OCI-LY1 (cell line): ENCODE measurements at regions not wholly inside any gene's neighbourhood (a gene's known extent, or its start where the extent isn't known, plus 50 kb on each side); places are given as distances from the start of the nearest gene placed in this dataset.

Source experiments
- CTCF ChIP-seq: fragments of 200-600 bp; sonication (generic), shearing (Covaris generic); IDR thresholded peaks from 2 replicates; pipeline ENCODE4 v1.5.1; 2017; ENCODE audit warnings: mild to moderate bottlenecking, antibody characterized with exemption, low read length, moderate library complexity, mixed read lengths
- EZH2 ChIP-seq: fragments of 200-600 bp; sonication (generic), shearing (Covaris generic); IDR thresholded peaks from 2 replicates; pipeline ENCODE4 v1.8.0; 2017; ENCODE audit warnings: borderline replicate concordance, mixed run types, mild to moderate bottlenecking, antibody characterized with exemption, low read length, moderate library complexity, mixed read lengths

GRCh38 chr9:115533511-115533910, 415.6 kb upstream of the TNC start:
- TF ChIP-seq CTCF (no peak), EZH2 (no peak)
